ENCODE measurements at regions not wholly inside any gene's neighbourhood (a gene's known extent, or its start where the extent isn't known, plus 50 kb on each side); places are given as distances from the start of the nearest gene placed in this dataset.

- no peak overlapping the region for H3K27ac ChIP-seq (ENCODE audit: low read depth, low read length)
- 81 to 95% (median 94%) methylated on average over 8 of the region's 8 CpGs for WGBS, 3 donors
Measured at GRCh38 chr9:89773170-89773569, 168.4 kb downstream of the GADD45G start.

GRCh38 chr9:89774858-89775370, 170.1 kb downstream of the GADD45G start:
- WGBS, 3 donors: 92 to 95% (median 94%) methylated on average over 7 of the region's 7 CpGs
- no peak overlapping the region for H3K27ac ChIP-seq (ENCODE audit: low read depth, low read length)

GRCh38 chr9:89775641-89776040, 170.8 kb downstream of the GADD45G start:
- WGBS, 3 donors: 72 to 93% (median 84%) methylated on average over 6 of the region's 6 CpGs
- no peak overlapping the region for H3K27ac ChIP-seq (ENCODE audit: low read depth, low read length)

- WGBS, 3 donors: 85 to 89% (median 88%) methylated on average over 11 of the region's 11 CpGs
- H3K27ac ChIP-seq (ENCODE audit: low read depth, low read length): no peak overlapping the region
Measured at GRCh38 chr9:89776795-89777525, 172.1 kb downstream of the GADD45G start.

GRCh38 chr9:89777544-89777943, 172.7 kb downstream of the GADD45G start:
- no peak overlapping the region for H3K27ac ChIP-seq (ENCODE audit: low read depth, low read length)
- WGBS, 3 donors: 83 to 96% (median 84%) methylated on average over 6 of the region's 6 CpGs

- H3K27ac ChIP-seq (ENCODE audit: low read depth, low read length): no peak overlapping the region
- WGBS, 3 donors: 64 to 78% (median 75%) methylated on average over 22 of the region's 22 CpGs
Measured at GRCh38 chr9:89778100-89779090, 173.6 kb downstream of the GADD45G start.

- H3K27ac ChIP-seq (ENCODE audit: low read depth, low read length): no peak overlapping the region
- 75 to 86% (median 77%) methylated on average over 7 of the region's 7 CpGs for WGBS, 3 donors
Measured at GRCh38 chr9:89779405-89780203, 174.8 kb downstream of the GADD45G start.

GRCh38 chr9:89780959-89781358, 176.1 kb downstream of the GADD45G start:
- H3K27ac ChIP-seq (ENCODE audit: low read depth, low read length): no peak overlapping the region
- WGBS, 3 donors: 61 to 72% (median 63%) methylated on average over 4 of the region's 4 CpGs

- WGBS, 3 donors: 46 to 86% (median 61%) methylated on average over 5 of the region's 5 CpGs
- H3K27ac ChIP-seq (ENCODE audit: low read depth, low read length): no peak overlapping the region
Measured at GRCh38 chr9:89781838-89782540, 177.2 kb downstream of the GADD45G start.

GRCh38 chr9:89786655-89787054, 181.8 kb downstream of the GADD45G start:
- H3K27ac ChIP-seq (ENCODE audit: low read depth, low read length): no peak overlapping the region
- 7 to 11% (median 8%) methylated on average over 1 of the region's 1 CpG for WGBS, 3 donors

- H3K27ac ChIP-seq (ENCODE audit: low read depth, low read length): no peak overlapping the region
Measured at GRCh38 chr9:89787595-89787994, 182.8 kb downstream of the GADD45G start.

GRCh38 chr9:89788434-89788833, 183.6 kb downstream of the GADD45G start:
- no peak overlapping the region for H3K27ac ChIP-seq (ENCODE audit: low read depth, low read length)

- H3K27ac ChIP-seq (ENCODE audit: low read depth, low read length): no peak overlapping the region
Measured at GRCh38 chr9:89789922-89790510, 185.2 kb downstream of the GADD45G start.

GRCh38 chr9:89790542-89791109, 185.8 kb downstream of the GADD45G start:
- H3K27ac ChIP-seq (ENCODE audit: low read depth, low read length): no peak overlapping the region
- 83 to 93% (median 92%) methylated on average over 2 of the region's 2 CpGs for WGBS, 3 donors

More at GRCh38 chr9:89789922-89790510, 185.2 kb downstream of the GADD45G start:
- 95 to 96% (median 95%) methylated on average over 8 of the region's 8 CpGs for WGBS, 3 donors

- 82 to 92% (median 92%) methylated on average over 8 of the region's 8 CpGs for WGBS, 3 donors
- no peak overlapping the region for H3K27ac ChIP-seq (ENCODE audit: low read depth, low read length)
Measured at GRCh38 chr9:89791754-89792153, 186.9 kb downstream of the GADD45G start.

- H3K27ac ChIP-seq (ENCODE audit: low read depth, low read length): no peak overlapping the region
- 82 to 88% (median 87%) methylated on average over 12 of the region's 12 CpGs for WGBS, 3 donors
Measured at GRCh38 chr9:89792189-89793123, 187.6 kb downstream of the GADD45G start.
